Stimulated activated CD4-positive, alpha-beta T cell treated with anti-CD3 and anti-CD28 coated beads, Interleukin-4, amount 100 ng/mL, for 24 hours (primary cell): ENCODE measurements at regions not wholly inside any gene's neighbourhood (a gene's known extent, or its start where the extent isn't known, plus 50 kb on each side); places are given as distances from the start of the nearest gene placed in this dataset.

Source experiments
- DNase-seq: peaks from one replicate; pipeline ENCODE4 v3.0.0-alpha.2; 2020

DNA sequence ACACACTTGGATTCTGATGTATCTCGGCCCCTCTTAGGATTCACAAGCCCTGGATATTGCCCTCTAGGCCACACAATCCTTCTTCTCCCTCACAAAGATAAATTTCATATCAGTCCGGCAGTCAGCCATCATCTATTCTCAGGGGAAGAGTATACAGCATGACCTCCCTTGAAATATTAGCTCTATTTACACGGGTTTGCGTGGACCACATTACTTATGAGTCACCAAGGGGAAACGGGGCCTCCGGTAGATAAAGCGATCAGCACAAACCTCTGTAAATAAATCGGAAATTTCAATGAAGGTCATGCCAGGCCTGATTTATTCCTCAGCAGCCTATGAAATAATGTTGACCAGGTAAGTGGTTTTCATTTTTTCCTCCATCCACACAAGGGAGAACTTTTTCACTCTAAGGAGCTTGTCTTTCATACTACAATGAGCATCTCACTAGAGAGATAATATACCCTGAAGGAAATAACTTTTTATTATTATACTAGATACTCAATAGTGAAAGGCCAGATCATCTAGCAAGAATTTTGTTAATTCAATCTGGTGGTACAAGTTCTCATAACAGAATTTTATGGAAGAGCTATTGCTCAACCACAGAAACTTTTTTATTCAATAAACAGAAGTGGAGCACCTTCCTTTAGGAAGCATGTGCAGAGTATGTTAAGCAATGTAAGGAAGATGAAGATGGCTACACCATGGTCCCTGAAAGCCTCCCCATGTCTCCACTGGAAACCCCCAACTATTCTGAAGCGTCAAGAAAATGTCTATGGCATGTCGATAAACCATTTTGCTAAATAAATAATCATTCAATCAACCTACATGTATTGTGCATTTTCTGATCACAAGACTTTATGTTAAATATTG lies 125.2 kb upstream of the PIK3C3 start:
- no peak for DNase-seq

DNA sequence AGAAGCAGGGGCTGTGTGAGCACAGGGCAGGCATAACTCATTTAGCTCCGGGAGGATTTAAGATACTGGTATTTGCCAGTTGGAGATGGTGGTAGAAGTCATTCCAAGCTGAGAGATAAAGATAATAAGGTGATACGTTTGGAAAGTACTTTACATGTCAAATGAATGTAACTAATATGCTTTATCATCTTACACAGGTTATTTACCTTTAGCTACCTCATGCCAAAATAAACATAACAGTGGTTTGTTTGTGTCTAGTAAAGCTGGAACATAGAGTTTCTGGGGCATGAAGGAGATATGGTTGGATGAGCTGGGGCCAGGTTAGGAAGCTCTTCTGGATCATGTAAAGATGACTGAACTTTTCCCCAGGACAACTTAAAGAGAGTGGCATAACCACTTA lies 126.9 kb upstream of the PIK3C3 start:
- DNase-seq: no peak

DNA sequence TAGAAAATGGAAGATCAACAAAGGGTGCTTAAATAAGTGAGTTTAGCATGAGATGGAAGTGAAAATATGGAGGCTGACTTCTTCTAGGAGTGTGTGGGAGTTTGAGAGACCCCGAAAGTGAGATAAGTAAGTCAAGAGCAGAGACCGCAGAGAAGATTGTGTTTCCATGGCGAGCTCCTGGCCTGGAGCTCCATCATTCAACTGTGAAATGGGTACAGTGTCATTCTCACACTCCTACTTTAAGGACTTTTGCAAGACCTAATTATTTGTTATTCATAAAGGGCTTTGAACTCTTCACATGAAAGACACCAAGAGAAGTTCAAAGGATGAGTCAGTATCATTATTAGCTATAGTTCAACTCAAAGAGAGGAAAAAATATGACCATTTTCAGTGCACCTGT lies 134.2 kb upstream of the PIK3C3 start:
- no peak for DNase-seq

DNA sequence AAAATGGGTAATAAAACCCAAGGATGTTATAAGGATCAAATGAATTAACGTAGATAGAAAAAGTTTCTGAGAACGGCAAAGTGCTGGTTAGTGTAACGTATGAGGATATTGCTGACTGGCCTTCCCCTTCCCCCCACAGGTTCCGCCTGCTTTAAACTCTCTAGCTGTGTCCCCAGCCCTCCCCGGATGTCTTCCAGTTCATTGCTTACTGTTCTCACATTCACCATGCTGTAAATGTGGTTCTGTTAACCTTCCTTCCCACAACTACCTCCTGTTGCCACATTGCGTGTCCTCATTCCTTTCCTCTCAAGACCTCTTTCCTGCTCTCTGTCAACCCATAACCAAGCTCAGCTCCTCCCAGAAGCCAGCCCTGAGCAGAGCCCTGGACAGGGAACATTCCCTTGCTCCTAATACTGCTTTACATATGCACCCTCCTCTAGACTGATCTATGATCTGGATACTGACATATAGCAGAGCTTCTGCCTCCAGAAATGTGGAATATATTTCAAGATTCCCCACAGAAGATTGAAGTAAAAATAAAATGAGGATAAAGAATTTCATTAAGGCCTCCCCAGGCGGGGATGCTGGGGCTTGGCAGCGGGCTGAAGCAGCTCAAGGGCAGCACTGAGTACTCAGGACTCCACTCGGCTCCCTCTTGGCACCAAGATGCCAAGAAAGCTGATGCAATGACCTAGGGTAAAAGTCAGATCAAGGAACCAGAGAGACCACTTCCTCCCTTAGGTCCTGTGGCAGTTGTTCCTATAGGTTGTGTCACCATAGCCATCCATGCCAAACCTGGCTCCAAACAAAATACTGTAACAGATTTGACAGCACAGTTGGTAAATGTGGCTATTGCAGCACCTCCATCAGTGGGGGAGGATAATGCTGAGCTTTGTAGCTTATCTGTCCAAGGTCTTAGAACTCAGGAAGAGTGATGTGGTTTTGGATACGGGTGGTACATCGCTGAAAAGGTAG lies 136.4 kb upstream of the PIK3C3 start:
- no peak for DNase-seq

DNA sequence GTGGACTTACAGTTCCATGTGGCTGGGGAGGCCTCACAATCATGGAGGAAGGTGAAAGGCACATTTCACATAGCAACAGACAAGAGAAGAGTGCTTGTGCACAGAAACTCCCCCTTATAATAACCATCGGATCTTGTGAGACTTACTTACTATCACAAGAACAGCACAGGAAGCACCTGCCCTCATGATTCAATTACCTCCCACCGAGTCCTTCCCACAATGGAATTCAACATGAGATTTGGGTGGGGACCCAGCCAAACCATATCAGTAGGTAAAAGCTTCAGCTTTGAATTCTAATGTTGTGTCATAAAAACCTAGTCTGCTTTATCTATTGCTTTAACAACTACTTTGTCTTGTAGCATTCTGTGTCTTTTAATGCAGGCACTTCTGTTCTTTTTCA lies 140.4 kb upstream of the PIK3C3 start:
- DNase-seq: no peak

DNA sequence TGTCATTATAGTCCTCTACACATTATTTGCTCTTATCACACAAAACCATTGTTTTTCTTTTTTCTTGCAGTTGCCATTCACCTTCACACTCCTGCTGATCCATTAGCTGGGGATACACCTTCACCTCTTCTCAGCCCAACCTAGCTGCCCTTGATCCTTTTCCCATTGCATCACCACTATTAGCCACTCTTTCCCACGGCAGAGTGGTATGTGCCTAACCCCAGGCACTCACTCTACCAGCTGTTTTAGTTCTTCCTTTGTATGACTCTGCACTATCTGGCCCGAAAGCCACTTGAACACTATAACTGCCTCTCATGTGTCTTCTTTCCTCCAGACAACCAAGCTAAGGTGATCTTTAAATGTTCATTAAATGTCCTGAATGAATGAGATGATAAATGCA lies 145.4 kb upstream of the PIK3C3 start:
- DNase-seq: no peak

DNA sequence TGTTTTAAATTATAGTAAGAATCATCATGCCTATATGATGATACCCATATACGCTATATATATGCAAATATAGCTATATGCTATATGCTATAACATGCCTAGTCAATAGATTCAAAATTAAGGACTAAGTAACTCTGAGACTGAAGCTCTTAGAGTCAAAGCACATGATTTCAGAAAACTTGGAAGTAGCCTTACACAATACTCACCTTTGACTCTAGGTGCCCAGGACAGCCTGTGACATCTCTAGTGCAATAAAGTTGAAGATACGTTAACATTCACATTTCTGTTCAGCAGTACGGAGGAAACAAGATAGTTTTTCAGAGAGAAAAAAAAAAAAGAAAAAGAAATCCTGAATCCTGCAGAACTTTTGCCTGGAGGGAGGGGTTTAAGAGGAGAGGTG lies 149.7 kb upstream of the PIK3C3 start:
- DNase-seq: no peak

DNA sequence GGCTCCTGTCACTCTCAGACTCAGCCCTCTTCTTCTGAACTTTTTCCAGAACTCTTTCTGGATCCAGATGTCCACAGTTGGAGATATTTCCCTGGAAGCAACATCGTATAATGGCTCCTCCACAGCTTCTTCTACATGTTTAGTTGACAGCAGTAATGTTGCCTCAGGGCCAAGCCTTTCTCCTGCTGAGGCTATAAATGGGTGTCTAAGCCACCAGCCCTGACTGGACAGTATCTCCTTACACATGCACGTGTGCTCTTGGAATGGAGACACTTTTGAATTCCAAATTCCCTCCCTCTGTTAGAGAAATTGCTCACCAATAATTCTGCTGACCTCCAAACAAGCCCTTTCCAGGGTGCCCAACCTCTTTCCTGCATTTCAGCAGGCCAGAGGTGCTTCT lies 156.2 kb upstream of the PIK3C3 start:
- no peak for DNase-seq

DNA sequence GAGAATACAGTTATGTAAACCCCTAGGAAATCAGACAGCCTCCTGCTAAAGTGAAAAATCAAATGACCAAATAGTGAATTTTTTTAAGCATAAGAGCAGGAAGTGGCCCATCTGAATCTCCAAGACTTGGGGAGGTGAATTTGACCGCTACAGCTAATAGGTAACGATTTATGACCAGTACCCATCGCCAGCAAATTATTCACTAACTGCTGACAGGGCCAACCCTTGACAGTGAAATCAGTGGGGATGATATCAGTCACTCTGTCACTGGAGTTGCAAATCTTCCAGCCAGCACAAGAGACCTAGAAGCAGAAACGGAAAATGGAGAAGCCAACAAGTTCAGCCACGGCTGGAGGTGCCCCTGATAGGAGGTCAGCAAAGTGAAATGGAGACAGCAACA lies 164.3 kb upstream of the PIK3C3 start:
- DNase-seq: no peak

DNA sequence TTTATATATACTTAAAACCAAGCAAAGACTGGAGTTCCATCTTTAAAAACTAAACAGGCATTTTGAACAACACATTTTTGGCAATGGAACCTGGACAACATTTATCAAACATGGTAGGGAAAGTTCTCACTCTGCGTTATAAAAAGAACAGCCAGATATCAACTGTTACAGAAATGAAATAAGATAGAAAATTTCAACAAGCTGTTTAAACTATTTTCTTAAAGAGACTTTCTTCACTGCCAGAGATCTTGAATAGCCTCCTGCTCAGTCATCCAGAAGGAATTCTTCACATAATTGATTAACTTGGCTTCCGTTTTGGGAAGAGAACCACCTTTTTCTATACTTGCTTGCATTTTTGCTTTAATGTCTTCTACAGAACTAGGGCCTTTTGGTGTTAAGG lies 166.0 kb upstream of the PIK3C3 start:
- DNase-seq: no peak

DNA sequence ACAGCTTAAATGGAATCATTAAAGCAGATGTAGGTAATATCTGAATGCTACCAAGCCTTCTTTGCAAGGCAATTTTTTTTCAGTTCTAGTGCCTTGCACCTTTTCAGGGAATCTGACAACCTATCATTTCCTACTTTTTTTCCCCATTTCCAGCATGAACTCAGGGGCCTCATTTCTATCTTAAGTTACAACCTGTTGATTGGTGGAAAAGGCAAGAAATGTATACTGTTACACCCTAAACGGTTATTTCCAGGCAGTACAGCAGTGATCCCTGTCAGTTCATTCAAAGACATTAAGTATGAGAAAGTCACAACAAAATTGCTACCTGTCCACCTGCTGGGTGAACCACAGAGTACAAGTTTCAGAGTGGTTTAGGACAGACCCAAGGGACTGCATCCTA lies 171.2 kb upstream of the PIK3C3 start:
- DNase-seq: no peak

DNA sequence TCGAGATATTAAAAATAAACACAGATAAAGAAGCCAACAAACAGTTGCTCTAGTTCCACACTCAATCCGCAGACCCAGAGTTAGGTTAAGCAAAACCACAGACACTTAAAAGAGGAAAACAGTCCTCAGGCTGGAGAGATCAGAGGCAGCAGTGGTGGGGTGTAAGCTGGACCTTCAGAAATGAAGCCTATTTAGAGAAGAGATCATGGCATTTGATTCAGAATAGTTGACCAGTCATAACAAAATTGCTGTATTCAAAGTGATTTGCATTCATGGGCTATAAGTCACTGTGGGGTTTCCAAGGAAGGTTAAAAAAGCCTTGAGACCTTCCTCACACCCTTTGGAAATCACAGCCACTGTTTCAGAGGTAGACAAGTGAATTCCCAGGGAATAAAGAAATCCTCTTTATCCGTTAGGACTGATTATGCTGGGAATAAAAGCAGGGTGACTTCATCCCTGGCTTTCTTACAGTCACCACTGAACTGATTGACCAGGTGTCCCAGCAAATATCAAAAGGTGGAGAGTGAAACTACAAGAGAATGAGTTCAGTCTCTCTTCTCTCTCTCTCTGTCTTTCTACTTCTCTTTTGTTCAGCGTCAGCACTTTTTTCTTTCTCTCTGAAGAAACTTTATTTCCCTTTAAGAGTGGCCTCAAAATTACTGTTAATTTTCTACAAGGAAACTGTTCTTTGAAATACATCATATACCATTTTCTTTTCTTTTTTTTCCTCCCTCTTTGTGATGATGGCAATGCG lies 171.8 kb upstream of the PIK3C3 start:
- DNase-seq: no peak

DNA sequence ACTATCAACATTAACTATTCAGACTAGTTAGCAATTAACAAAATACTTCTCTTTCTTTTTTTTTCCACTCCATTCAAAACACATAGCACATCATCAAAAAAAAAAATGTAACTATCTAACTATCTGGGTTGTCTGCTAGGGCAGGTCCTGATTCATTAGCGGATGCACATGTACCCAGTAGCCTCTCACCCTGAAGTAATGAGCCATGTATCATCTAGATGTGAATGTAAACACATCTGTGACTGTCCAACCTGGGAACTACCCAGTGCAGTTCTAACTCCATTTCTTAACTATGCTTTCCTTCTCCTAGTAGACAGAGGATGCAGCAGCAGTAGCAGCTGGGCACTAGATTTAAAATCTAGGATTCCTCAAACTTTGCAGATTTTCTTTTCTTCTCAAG lies 183.1 kb upstream of the PIK3C3 start:
- DNase-seq: no peak

DNA sequence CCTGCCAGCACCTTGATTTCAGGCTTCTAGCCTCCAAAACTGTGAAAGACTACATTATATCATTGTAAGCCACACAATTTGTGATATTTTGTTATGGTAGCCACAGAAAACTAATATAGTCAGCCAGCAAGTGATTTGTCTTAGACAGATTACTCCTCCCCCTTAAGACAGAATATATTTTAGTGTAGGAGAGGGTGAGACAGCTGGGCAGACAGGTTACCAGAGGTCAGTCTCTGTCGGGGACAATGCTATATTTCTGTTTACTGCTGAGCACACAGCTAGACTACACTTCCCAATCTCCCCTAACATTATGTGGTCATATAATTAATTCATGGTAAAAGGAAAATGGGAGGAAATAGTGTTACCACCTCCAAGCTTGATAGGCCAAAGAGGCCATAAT lies 185.8 kb upstream of the PIK3C3 start:
- no peak for DNase-seq

DNA sequence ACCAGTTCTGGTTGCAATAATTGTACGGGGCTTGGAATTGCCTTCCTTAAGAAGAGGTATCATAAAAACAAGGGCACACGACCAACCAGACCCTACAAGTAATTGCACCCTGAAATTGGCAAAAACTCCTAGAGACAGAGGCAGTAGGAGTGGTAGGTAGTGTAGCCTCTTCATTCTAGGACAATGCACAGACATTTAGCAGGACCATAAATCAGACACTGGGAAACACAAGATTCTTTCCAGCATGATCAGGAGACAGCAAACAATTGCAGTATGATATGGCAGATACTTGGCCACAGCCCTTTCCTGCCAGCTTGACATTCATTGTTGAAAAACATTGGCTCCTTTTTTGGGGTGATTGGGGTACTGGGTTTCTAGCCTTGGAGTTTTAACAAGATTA lies 186.6 kb upstream of the PIK3C3 start:
- no peak for DNase-seq

DNA sequence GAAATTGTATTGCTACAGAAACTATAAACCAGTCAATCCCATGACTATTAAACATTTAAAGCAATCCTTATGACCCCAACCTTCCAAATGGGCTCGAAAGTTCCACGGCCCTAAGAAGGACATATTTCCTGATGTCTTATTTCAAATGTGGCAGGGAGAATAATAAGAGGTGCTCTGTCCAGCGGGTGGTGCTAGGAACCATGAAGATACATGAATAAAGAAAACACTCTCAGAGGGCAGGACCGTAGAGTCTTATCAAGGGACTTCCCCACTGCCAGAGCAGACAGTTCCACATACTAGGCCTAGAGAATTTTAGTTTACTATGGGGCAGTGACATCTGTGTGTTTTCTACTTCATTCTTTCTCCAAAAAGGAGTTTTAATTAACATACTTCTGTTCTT lies 187.1 kb upstream of the PIK3C3 start:
- DNase-seq: no peak

DNA sequence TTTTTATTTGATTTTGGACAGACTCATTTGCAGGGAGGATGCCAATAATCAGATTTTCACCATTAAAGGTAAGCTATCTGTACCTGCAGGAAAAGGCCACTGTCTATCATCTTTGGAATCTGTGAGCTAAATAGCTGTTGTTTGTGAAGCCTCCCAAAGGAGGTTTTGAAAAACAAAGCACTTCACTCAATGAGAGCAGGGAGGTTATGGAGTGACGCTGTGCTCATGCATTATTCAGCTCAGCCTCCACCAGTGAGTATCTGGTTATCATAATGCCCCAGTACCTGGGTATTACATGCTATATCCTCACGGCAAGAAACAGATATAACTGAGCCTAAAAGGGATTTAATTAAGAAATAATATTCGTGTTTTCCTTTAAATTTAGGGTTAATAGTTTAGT lies 189.6 kb upstream of the PIK3C3 start:
- DNase-seq: no peak

DNA sequence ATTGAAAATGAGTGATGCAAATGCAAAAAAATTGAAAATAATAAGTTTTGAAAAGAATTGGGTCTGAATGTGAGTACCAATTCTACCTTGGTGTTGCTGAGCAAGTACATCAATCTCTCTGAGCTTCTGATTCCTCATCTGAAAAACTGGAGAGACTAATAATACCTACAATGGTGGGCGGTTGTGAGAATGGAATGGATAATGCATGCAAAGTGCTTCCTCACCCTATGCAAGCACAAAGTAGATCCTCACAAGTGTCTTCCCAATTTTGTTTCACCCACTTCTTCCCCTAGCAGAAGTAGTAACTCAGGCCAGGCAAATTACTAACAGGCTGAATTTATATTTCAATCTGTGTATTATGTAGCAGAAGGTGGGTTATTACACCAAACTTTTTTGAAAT lies 191.7 kb upstream of the PIK3C3 start:
- DNase-seq: no peak

DNA sequence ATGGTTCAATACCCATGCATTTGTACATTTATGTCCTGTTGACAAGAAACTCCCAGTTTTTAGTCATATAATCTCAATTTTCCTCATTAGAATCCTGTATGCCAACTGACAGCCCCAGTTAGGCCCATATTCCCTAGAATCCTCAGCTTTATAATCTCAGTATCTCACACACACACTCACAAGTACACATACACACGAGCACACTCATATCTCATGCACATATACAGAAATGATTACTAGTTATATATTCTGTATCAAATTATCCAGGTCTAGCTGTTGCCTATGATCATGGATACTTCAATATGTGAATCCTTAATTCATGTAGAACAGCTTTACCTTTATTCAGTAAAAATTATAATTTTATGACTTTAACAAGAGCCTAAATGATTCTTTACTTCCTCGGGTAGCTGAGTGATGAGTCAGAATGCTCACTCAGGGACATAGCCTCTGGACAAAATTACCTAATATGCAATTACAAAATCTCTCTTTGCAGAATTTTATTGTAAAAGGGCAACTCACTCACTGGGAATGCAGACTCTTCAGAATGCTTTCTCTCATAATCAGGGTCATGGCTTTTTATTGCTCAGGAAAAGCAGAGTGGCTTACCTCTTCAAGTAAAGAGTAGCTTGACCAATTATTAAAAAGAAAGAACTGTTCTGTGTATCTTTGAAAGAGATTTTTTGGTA lies 193.6 kb upstream of the PIK3C3 start:
- DNase-seq: no peak

DNA sequence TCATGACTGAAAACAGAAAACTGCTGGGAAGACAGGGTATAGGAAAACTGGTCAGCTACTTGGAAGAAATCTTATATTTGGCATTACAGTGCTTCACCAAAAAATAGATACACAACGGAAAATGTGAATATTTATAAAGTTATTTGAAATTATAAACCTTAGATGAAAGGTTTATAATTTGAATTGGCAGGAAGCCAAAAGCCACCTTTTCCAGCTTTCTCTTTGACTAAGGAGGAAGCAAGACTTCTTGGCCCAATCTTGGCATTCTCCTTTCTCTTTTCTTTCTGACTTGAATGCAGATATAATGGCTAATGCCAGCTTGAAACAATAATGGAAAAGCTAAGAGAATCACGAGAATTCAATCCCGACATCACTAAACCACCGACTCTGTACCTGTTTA lies 196.5 kb upstream of the PIK3C3 start:
- DNase-seq: no peak

DNA sequence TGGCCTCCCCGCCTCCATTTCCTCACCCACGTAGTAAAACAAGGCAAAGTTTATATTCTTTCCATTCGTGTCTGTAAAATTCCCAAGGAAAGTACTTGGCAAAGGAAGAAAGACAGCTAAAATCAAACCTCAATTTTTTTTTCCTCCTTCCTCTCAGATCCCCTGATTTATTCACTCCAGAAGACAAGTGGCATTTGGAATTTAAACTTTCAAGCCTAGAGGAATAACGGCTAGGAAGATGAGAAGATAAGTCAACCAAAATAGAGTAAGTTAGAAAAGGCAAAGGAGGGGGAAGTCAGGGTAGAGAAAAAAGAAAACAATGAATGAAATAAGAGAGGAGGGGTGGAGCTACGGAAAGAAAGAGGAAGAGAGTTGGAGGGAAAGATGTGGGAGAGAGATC lies 198.9 kb upstream of the PIK3C3 start:
- DNase-seq: no peak

DNA sequence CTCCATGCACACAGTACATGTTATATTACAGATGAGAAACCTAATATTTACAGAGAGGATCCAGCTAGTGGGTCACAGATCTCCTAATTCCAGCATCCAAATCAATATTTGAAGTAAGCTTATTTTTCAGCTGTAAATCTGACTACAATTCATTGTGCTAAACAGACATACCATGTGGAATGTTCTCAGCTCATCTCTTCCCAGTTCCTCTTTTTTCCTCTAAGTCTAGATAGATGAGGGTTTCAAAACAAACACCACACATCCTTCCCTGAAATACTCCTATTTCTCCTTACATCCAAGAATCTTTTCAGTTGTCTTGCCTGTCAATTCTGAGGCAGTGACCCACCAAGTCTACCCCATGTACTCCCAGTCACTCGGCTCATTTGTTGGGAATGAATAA lies 200.7 kb upstream of the PIK3C3 start:
- no peak for DNase-seq

DNA sequence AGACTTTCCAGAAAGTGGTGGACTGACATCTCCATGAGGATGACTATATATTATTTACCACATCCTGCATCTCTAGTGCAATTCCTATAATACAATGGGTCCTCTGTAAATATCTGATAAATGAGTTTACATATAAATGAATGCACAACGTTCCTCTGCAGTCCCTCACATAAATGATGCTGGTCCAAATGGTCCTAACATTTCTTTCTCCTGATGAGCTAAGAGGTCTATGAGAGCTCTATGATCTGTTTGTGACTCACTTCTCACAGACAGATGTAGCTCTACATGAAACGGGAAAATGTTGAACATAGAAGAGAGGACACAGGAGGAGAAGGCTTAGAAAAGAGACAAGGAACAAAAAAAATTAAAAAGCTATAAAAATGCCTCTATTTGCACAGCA lies 201.2 kb upstream of the PIK3C3 start:
- no peak for DNase-seq
